Fibroblast of lung (primary cell): ENCODE measurements at regions not wholly inside any gene's neighbourhood (a gene's known extent, or its start where the extent isn't known, plus 50 kb on each side); places are given as distances from the start of the nearest gene placed in this dataset.

ENCODE experiments used
- EZH2 ChIP-seq: IDR thresholded peaks from 2 replicates; pipeline ENCODE4 v1.5.1; 2012; ENCODE audit warnings: low read length, control low read depth, mild to moderate bottlenecking; ENCODE audit errors: missing control alignments
- TF ChIP-seq, protein P1 (sequence below), 2 donors: IDR thresholded peaks in 1 of 2; conservative IDR thresholded peaks in 1 of 2; 1 replicate in 1 of 2; 2 replicates in 1 of 2; pipeline ENCODE4 v1.5.1; 2011 to 2012; ENCODE audit warnings: low read length in 2 of 2, control low read depth in 1 of 2, inconsistent platforms in 1 of 2, low read depth in 1 of 2, mild to moderate bottlenecking in 1 of 2

GRCh38 chr2:60251247-60251646 lies 302.2 kb downstream of the BCL11A start:
- TF ChIP-seq, protein P1, sequence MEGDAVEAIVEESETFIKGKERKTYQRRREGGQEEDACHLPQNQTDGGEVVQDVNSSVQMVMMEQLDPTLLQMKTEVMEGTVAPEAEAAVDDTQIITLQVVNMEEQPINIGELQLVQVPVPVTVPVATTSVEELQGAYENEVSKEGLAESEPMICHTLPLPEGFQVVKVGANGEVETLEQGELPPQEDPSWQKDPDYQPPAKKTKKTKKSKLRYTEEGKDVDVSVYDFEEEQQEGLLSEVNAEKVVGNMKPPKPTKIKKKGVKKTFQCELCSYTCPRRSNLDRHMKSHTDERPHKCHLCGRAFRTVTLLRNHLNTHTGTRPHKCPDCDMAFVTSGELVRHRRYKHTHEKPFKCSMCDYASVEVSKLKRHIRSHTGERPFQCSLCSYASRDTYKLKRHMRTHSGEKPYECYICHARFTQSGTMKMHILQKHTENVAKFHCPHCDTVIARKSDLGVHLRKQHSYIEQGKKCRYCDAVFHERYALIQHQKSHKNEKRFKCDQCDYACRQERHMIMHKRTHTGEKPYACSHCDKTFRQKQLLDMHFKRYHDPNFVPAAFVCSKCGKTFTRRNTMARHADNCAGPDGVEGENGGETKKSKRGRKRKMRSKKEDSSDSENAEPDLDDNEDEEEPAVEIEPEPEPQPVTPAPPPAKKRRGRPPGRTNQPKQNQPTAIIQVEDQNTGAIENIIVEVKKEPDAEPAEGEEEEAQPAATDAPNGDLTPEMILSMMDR (conservative IDR thresholded peaks at IDR 0.05 in 1 of 2, IDR thresholded peaks at IDR 0.05 in 1 of 2; ENCODE audit: low read depth in 1 of 2, low read length in 2 of 2): no peak
- no peak for TF ChIP-seq EZH2
